HTR-8/SVneo (cell line): ENCODE measurements at regions not wholly inside any gene's neighbourhood (a gene's known extent, or its start where the extent isn't known, plus 50 kb on each side); places are given as distances from the start of the nearest gene placed in this dataset.

Source experiments
- DNase-seq: peaks from one replicate; pipeline ENCODE4 v3.0.0; 2011; ENCODE audit warnings: low spot score, mixed read lengths; ENCODE audit not compliant: insufficient read length
- FAIRE-seq: peaks from 2 replicates; lab custom pipeline; 2011; peaks lifted over from hg19 to GRCh38; lab: Jason Lieb, UNC

DNA sequence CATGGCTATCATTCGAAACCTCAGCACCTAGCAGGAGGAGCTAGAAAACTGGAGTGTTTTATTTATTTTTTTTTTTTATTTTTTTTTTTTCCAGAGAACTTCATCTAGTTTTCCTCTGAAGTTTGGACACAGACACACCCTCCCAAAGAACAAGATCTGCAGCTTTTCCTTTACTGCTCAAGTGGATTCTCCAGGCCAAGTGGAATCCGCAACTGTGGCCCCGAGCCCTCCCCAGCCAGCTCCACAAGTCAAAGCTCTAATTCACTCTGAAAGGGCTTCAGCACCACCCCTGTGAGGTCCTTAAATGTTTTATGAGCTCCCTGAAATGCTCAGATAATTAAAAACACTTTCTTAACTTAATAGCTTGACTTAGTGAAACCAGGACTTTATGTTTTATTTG lies 332.1 kb upstream of the DYNLRB2 start:
- DNase-seq (no peak), FAIRE-seq (no peak)

DNA sequence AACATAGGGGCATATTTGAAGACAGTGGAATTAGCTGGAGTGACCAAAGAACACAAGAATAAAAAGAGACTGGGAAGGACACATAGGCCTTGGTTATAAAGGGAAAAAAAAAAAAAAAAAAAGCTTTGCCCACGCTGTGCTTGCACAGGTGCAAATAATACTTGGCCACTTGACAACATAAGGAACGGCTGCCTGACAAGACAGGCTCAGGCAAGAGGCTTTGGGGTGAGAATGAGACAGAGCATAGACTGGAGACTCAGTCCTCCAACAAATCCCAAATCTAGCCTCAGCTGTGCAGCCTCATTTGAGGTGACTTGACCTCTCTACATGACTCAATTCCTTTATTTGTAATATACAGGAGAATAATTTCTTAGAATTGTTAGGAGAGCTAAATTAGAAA lies 332.8 kb upstream of the DYNLRB2 start:
- FAIRE-seq: no peak
- DNase-seq: no peak

DNA sequence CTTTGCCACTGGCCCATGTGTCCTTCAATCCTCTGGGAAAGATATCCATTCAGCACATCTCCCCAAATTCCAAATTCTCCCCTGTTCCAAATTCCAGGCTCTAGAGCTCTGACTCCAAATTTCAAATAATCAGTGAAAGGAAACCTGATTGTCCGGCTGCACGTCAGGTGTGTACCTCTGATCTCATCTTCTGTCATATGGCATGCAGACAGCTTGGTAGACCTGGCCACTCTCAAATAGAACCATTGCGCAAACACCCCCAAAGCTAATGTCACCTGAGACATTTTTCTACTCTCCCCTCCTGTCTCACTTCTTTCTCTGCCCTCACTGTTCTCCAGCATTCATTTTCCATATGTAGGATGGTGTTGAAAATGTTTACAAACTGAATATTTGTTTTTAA lies 337.0 kb upstream of the DYNLRB2 start:
- no peak for FAIRE-seq
- no peak for DNase-seq

DNA sequence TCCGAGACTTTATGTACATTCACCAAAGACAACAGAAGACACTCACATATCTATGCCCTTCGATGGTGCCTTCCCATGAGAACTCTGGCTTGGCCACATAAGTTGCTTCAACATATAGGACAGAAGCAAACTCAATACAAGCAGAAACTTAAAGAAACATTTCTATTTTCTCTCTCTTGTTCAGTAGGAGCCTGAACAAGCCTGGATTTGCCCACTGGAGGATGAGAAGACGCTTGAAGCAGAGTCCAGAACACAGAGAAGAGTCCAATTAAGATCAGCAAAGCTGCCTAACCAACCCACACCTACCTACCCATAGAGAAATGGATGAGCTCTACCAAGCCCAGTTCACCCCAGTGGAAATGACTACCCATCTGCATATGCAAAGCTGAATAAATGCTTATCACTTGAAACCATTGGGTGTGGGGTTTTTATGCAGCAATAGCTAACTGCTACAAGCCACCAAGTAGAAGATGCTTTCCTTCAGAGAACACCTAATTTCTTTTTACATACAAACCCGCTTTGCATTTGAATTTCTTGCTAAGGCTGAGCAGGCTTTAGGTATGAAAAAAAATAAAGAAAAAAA lies 337.9 kb upstream of the DYNLRB2 start:
- DNase-seq: no peak
- FAIRE-seq: no peak

DNA sequence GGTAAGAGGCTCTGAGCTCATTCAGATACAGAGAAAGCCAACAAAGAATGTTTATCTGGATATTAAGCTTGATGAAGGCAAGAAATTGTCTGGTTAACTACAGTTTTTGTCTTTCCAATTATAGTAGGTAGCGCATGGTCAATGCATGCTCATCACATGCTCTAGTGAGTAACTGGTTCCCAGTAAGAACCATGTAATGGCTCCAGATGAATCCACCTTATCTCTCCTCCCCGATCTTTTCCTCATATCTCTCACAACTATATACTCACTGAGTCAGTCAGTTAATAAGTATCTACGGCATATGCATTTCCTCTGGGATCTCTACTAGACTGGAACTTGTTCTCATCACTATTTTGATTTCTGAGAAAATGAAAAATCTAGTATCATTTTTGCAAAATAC lies 340.7 kb upstream of the DYNLRB2 start:
- DNase-seq (no peak), FAIRE-seq (no peak)

DNA sequence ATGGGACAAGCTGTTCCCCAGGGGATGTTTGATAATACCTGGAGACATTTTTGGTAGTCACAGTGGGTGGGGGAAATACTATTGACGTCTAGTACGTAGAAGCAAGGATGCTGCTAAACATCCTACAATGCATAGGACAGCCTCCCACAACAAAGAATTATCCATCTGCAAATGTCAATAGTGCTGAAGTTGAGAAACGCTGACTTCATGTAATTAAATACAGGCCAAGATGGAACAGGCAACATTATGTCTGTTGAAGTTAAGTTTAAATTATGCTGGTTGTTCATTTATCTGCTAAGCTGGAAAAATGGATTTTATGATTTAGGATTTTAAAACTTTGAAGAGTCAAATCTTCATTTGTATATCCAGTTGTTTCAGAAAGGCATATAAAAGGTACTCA lies 341.2 kb upstream of the DYNLRB2 start:
- FAIRE-seq (no peak), DNase-seq (no peak)

DNA sequence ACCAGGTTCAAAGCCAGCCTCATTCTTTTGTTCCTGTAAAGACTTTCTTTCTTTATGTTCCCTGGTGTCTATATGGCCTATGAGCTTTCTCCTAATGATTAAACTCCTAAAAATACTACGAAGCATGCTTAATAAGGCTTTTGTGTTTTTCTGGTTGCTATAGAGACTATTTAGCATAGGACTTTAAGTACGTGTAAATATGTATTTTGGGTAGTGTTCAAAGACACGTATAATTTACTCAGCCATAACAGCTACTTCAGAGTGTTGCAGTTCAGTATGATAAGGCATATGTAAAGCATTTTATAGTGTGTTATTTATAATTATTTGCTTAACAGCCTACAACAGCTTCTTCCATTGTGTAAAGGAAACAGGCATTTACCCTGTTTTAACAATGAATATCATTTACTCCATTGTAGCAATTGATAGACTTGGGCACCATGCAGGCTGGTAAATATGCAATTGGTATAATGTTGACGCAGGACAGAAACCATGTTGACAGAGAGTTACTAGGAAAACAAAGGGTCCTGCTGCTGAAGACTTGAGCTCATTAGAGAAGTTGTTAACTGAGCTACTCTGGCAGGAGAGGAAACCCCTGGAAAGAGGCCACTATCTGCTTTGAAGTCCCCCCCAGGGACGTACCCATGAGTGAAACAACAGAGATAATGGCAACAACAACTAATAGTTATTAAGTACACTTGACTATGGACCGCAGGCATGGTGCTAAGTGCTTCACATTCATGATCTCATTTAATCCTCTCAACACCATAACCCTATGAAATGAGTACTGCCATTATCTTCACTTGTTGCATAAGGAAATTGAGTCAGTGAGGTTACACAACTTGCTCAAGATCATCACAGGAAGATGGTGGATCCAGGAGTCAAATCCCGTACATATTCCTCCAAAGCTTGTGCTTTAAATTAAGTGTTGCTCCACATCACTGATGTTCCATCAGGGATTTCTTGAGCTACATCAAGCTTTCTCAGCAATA lies 342.2 kb upstream of the DYNLRB2 start:
- peak; percentile 87 for FAIRE-seq

DNA sequence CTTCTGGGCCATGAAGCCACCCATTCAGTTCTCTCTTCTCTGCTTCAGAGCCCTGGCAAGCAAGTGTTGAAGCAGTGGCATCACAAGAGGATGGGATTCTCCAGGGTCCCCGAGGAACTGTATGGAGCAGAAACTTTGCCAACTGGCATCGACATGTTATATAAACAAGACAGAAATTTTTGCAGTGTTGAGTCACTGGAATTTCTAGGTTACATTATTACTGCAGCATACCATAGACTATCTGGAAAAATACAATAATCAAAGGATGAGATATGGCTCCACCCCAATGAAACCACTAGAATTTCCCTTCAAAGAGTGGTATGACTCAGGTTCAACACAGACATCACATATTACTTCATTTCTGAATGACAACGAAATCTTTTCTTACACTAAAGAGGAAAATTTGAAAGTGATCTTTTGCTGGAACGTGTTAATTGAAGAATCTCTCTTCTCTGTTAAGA lies 343.0 kb upstream of the DYNLRB2 start:
- peak; percentile 71 for DNase-seq
- peak; percentile 86 for FAIRE-seq

More for the DNA sequence above, 342.2 kb upstream of the DYNLRB2 start:
- DNase-seq: no peak

DNA sequence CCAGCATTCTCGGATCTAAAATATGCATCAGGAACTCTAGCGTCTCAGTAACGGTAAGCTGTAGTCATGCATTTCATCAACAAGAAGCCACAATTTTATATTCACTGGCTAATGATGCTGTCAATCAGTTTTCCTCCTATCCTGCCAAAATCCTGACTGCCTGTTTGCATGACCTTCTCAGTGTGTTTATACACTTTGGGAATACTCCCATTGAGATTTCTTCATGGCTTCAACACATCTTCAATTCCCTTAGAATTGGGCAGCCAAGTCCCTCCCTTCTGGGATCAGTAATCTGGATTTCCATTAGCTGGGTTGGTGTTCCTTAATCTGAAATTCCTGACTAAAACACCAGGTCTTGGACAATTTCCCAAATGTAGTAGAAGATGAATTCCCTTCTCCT lies 348.9 kb upstream of the DYNLRB2 start:
- FAIRE-seq (no peak), DNase-seq (no peak)

DNA sequence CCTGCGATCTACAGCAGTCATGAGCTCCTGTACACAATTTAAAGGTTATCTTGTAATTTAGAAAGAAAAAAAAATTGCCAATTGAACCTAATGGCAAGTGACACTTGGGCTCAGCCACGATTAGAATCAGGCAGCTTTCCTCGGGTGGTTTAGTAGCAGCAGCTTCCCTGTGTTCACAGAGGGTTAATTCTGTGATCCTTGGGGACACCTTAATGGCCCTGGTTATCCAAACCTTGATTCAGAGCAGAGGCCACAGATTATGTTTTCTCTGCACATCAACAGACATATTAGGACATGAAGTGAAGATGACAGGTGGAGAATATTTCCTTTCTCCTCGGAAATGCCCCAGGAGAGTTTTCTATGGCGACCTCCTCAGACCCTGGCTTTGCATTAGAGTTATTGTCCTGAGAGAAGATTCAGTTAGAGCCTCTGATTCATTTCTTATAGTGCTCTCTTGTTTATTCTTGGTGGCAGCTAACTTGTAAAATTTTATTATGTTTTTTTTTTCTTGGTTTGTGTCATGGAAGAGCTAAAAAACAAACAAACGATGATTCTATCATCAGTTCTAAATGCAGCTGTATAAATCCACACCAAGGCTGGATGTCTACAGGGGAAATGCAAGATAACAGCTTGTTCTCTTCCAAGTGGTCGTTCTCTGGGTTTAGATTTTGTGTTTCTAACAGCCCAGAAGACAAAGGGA lies 351.2 kb upstream of the DYNLRB2 start:
- DNase-seq: no peak
- FAIRE-seq: peak; percentile 4

DNA sequence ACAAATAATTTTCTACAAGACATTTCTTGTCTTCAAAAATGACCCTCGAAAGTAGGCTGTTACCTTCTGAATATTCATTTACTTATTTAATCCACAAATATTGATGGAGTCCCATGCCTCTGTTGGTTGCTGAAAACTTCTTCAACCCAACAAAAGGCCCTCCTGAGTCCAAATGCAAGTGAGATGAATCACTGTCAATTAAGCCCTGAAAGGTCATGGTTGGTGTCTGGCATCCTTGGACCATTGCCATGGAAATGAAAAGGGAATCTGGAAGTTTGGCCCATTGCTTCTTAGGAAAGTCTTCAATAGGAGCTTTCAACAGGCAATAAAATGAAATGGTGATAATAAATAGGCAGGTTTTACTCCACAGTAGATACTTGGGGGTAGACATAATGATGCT lies 364.7 kb upstream of the DYNLRB2 start:
- DNase-seq: no peak
- FAIRE-seq: no peak

DNA sequence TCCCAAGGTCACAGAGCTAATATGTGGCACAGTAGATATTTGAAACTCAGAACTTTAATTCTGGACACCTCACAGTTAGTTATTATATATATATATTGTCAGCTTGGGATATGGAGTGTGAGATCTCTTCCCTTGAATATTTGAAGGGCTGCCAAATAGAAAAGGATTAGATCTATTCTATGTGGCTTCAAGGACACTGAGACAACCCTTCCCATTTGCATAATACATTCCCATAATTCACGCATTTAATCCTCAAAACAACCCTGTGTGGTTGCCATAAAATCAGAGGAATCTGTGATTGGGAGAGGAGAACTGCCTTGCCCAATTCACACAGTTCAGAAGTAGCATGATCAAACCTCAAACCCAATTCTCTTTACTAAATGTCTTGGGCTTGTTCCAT lies 365.8 kb upstream of the DYNLRB2 start:
- FAIRE-seq (no peak), DNase-seq (no peak)

DNA sequence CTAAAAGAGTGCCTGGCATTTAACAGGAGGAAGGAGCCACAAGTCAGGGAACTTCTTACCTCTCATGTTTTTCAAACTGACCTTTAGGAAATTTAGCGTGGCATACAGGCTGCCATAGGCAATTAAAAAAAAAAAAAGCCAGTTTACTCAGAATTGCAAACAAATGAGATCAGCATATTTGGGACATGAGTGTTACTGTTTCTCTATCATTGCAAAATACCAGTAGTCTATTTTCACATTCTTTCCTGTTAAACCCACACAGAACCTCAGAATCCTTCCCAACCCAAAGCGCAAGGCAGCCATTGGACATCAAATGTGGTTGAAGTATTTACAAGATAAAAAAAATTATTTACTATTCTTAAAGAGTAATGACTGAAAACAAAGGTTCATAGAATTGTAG lies 366.4 kb upstream of the DYNLRB2 start:
- FAIRE-seq (peak; percentile 23), DNase-seq (peak; percentile 51)

DNA sequence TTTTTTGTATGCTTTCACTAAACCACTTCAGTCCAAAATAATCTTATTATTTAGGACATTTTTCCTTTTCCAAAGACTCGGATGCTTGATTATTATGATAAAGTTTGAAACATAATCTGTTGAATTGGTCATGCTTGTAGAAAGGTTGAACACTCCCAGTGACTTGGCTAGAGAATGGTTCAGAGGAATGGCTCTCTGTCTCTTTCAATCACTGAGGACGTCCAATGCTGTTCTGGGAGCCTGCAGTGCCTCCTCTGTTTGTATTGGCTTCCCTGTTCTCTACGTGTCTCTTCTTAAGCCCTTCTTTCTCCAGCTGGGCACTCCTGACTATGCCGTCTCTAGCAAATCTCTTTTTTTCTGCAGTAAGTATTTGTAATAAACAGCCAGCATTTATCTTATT lies 369.0 kb upstream of the DYNLRB2 start:
- DNase-seq (no peak), FAIRE-seq (no peak)

DNA sequence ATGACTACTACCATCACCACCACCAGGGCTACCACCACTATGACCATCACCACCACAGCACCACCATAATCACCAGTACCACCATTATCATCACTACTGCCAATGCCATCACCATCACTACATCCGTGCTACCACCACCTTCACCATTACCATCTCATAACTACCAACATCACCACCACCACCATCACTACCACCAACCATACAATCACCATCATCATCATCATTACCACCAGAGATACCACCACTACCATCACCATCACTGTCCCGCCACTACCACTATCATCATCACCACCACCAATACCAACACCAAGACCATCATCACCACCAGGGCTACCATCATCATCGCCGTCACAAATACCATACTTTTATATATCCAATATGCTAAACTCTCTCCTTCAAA lies 369.6 kb upstream of the DYNLRB2 start:
- FAIRE-seq (peak; percentile 89), DNase-seq (no peak)

DNA sequence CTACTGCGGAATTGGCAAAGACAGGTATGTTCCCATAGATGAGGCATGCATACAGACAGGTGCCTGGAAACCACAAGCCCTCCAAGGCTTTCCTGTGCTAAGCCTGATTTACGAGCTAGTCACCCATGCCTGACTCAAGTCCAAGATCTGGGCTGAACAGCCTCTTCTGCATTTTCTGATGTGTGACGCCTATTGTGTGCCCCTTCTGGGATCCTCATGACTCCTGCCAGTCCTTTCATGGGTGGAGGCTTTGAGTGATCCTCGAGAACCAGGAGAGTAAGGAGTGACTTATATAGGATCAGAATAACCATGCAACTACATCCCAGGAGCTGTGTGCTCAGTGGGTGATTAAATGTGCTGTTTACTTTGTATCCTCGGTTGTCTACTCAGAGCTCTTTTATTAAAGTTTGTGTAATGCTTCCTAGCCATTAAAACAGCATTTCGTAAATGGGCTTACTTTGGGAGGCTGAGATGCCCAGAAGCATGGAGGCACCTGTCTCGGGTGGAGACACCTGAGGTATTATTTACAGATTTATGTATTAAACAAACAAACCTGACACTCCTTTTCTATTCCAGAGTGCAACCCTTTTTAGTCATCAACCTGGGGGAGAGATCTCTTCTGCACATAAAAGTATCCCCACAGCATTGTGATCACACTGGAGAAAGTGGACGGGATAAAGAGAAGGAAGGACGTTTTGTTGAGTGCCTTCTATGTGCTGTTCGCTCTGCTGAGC lies 373.0 kb upstream of the DYNLRB2 start:
- DNase-seq: no peak
- FAIRE-seq: peak; percentile 28

DNA sequence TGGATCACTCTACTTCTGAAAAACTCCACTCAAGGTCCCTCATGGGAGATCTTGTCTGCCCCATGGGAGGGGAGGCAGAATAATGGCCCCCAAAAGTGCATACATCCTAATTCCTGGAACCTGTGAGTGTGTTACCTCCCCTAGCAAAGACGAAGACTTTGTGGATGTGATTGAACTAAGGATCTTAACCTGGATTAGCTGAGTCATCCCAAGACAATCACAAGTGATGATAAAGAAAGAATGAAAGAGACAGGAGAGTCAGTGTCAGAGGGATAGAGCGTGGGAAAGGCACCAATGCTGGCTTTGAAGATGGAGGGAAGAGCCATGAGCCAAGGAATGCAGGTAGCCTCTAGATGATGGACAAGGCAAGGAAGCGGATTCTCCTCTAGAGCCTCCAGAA lies 374.7 kb upstream of the DYNLRB2 start:
- no peak for FAIRE-seq
- DNase-seq: no peak

DNA sequence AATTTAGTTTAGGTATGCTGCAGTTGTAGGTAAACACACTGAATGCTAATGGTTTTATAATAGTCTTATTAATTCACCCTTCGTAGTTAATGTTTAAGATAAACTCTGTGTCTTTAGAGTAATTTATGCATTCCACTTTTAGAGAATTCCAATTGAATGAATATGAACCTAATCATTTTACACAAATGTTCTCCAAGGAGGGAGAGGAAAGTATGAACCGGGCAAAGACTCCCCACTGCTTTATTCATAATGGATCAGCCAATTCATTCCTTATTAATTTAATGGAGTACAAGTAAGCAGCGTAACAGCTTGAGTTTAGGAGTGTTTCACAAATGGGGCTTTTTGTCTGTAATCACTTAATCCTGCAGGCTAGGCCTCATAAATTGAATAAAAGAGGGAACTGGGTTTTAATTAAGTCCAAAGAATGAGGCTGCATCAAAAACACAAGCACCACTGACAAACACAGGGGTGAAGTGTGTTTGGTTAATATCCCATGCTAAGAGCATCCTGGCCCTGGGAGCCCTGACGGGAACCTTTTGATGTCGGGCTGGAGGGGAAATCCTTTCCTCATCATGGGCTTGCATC lies 375.7 kb upstream of the DYNLRB2 start:
- no peak for DNase-seq
- FAIRE-seq: no peak

DNA sequence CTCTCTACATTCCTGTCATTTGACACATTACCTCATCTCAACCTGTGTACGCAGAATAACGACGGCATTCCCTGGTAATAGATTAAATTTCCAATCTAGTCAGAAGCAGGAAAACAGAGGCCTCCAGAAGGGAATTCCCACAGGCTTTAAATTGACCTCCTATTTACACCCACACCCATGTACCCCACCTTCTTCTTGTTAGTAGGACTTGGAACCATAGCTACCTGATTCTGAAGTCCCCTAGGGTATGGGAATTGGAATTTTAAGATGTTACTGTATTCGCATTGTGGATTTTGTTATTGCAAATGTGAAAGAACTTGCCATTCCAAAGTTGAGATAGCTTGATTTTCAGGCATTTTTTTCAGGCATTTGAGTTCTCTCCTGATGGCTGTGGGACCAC lies 377.5 kb upstream of the DYNLRB2 start:
- FAIRE-seq (no peak), DNase-seq (no peak)
